SK-N-SH treated with all-trans-retinoic acid at 6 μM for 48 hours (cell line): ENCODE measurements at regions not wholly inside any gene's neighbourhood (a gene's known extent, or its start where the extent isn't known, plus 50 kb on each side); places are given as distances from the start of the nearest gene placed in this dataset.
"Not testable (repeated sequence)": the region's sequence is repeated elsewhere in the genome, so short reads cannot be mapped to it uniquely, and the experiment has no call there.

Experiments used
- BACH2 ChIP-seq: fragments of 250-450 bp; sonication (Bioruptor Pico); IDR thresholded peaks from 2 replicates; pipeline ENCODE4 v1.9.0; 2021; ENCODE audit warnings: mild to moderate bottlenecking, borderline replicate concordance
- TF ChIP-seq, protein P1 (sequence below): fragments of 250-450 bp; sonication (Bioruptor Pico); IDR thresholded peaks from 2 replicates; pipeline ENCODE4 v1.8.0; 2020; ENCODE audit warnings: mild to moderate bottlenecking, moderate library complexity, borderline replicate concordance
- TF ChIP-seq, protein P2 (sequence below): fragments of 250-450 bp; sonication (Bioruptor Pico); IDR thresholded peaks from 2 replicates; pipeline ENCODE4 v1.5.0; 2020; ENCODE audit warnings: mild to moderate bottlenecking, moderate library complexity

DNA sequence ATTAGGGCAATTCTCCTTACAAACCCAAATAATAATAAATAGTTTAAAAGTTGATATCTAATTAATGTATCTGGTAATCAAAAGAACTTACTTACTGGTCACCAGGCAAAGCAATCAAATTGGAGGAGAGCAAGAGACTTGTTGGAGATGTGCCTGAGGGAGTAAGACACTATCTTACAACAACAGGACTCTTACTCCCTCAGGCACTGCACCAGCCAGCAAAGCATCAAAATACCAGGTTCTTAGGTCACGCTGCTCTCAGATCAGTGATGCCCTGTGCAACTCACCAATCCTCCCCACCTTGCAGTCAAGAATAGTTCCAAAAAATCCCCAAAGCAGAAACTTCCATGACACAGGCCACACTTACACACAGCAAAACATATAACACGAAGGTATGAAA lies 117.0 kb downstream of the PRR15 start:
- TF ChIP-seq, protein P1, sequence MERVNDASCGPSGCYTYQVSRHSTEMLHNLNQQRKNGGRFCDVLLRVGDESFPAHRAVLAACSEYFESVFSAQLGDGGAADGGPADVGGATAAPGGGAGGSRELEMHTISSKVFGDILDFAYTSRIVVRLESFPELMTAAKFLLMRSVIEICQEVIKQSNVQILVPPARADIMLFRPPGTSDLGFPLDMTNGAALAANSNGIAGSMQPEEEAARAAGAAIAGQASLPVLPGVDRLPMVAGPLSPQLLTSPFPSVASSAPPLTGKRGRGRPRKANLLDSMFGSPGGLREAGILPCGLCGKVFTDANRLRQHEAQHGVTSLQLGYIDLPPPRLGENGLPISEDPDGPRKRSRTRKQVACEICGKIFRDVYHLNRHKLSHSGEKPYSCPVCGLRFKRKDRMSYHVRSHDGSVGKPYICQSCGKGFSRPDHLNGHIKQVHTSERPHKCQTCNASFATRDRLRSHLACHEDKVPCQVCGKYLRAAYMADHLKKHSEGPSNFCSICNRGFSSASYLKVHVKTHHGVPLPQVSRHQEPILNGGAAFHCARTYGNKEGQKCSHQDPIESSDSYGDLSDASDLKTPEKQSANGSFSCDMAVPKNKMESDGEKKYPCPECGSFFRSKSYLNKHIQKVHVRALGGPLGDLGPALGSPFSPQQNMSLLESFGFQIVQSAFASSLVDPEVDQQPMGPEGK (CRISPR knock-in tag): not testable (repeated sequence)
- not testable (repeated sequence) for TF ChIP-seq BACH2 (CRISPR knock-in tag)
- TF ChIP-seq, protein P2, sequence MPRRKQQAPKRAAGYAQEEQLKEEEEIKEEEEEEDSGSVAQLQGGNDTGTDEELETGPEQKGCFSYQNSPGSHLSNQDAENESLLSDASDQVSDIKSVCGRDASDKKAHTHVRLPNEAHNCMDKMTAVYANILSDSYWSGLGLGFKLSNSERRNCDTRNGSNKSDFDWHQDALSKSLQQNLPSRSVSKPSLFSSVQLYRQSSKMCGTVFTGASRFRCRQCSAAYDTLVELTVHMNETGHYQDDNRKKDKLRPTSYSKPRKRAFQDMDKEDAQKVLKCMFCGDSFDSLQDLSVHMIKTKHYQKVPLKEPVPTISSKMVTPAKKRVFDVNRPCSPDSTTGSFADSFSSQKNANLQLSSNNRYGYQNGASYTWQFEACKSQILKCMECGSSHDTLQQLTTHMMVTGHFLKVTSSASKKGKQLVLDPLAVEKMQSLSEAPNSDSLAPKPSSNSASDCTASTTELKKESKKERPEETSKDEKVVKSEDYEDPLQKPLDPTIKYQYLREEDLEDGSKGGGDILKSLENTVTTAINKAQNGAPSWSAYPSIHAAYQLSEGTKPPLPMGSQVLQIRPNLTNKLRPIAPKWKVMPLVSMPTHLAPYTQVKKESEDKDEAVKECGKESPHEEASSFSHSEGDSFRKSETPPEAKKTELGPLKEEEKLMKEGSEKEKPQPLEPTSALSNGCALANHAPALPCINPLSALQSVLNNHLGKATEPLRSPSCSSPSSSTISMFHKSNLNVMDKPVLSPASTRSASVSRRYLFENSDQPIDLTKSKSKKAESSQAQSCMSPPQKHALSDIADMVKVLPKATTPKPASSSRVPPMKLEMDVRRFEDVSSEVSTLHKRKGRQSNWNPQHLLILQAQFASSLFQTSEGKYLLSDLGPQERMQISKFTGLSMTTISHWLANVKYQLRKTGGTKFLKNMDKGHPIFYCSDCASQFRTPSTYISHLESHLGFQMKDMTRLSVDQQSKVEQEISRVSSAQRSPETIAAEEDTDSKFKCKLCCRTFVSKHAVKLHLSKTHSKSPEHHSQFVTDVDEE (CRISPR knock-in tag): not testable (repeated sequence)
